Esophagus (tissue), 2 donors: ENCODE measurements at regions not wholly inside any gene's neighbourhood (a gene's known extent, or its start where the extent isn't known, plus 50 kb on each side); places are given as distances from the start of the nearest gene placed in this dataset.
"Not testable (repeated sequence)": the region's sequence is repeated elsewhere in the genome, so short reads cannot be mapped to it uniquely, and the experiment has no call there.

Experiments used
- H3K27ac ChIP-seq, 2 donors: one replicate each; pipeline ENCODE4 v1.5.1; 2013; ENCODE audit warnings: low read depth in 2 of 2, mild to moderate bottlenecking in 2 of 2, inconsistent platforms in 1 of 2, low read length in 1 of 2, moderate library complexity in 1 of 2
- H3K27me3 ChIP-seq, 2 donors: one replicate each; pipeline ENCODE4 v1.6.1; 2013; ENCODE audit warnings: low read length in 2 of 2, control low read depth in 1 of 2, mild to moderate bottlenecking in 1 of 2; ENCODE audit not compliant: insufficient read depth in 2 of 2, control insufficient read depth in 1 of 2
- H3K36me3 ChIP-seq, 2 donors: one replicate each; pipeline ENCODE4 v1.6.1; 2013; ENCODE audit warnings: low read length in 1 of 2; ENCODE audit not compliant: control insufficient read depth in 2 of 2, insufficient read depth in 2 of 2
- H3K4me1 ChIP-seq, 2 donors: one replicate each; pipeline ENCODE4 v1.6.1; 2013; ENCODE audit warnings: low read length in 1 of 2; ENCODE audit not compliant: control insufficient read depth in 2 of 2, insufficient read depth in 2 of 2
- H3K4me3 ChIP-seq, 2 donors: one replicate each; pipeline ENCODE4 v1.5.1; 2013; ENCODE audit warnings: low read length in 2 of 2, mild to moderate bottlenecking in 2 of 2, low read depth in 1 of 2, moderate library complexity in 1 of 2
- H3K9me3 ChIP-seq, 2 donors: one replicate each; pipeline ENCODE4 v1.6.1; 2013; ENCODE audit warnings: mild to moderate bottlenecking in 2 of 2, low read depth in 1 of 2, low read length in 1 of 2, moderate library complexity in 1 of 2; ENCODE audit not compliant: control insufficient read depth in 2 of 2, insufficient read depth in 1 of 2
- WGBS, 2 donors: extraction: QIAGEN DNeasy Blood & Tissue Kit; methylation state at CpG; one replicate each; pipeline ENCODE4 v1.1.7; 2013; 5-methylcytosine and 5-hydroxymethylcytosine counted together
- donor health status: healthy with polysubstance abuse.
- donor health status: Bipolar disorder and iron deficiency.

GRCh38 chr9:108049671-108050494, 560.3 kb upstream of the KLF4 start:
- Histone ChIP-seq H3K9me3 (no peaks in the 10 kb centered on the region), H3K27me3 (no peaks in the 10 kb centered on the region), H3K4me1 (peaks cover 0 to 7% of the 10 kb centered on the region in 2 donors), H3K36me3 (no peaks in the 10 kb centered on the region), H3K27ac (peak overlapping the region in 1 of 2 donors; percentile 30), H3K4me3 (no peak overlapping the region)
- 72 to 74% methylated on average over 6 of the region's 6 CpGs for WGBS, 2 donors

GRCh38 chr9:108049026-108049607, 559.5 kb upstream of the KLF4 start:
- Histone ChIP-seq H3K4me3 (no peak overlapping the region), H3K27me3 (no peaks in the 10 kb centered on the region), H3K4me1 (peaks cover 0 to 4% of the 10 kb centered on the region in 2 donors), H3K27ac (peak overlapping the region in 1 of 2 donors; percentile 29), H3K36me3 (no peaks in the 10 kb centered on the region), H3K9me3 (no peaks in the 10 kb centered on the region)
- 30 to 42% methylated on average over 7 of the region's 7 CpGs for WGBS, 2 donors

- no peaks in the 10 kb centered on the region for H3K36me3 ChIP-seq
- H3K9me3 ChIP-seq = no peaks in the 10 kb centered on the region
- H3K27me3 ChIP-seq = no peaks in the 10 kb centered on the region
- peak overlapping the region in 1 of 2 donors; percentile 34 for H3K27ac ChIP-seq
- H3K4me1 ChIP-seq = peaks cover 0 to 4% of the 10 kb centered on the region in 2 donors
- H3K4me3 ChIP-seq = no peak overlapping the region
Observed at GRCh38 chr9:108048406-108049025, 558.9 kb upstream of the KLF4 start.

GRCh38 chr9:108047777-108048176, 558.2 kb upstream of the KLF4 start:
- 56 to 63% methylated on average over 1 of the region's 1 CpG for WGBS, 2 donors
- not testable (repeated sequence) for H3K4me3 ChIP-seq, H3K9me3 ChIP-seq, H3K4me1 ChIP-seq, H3K36me3 ChIP-seq, H3K27ac ChIP-seq, H3K27me3 ChIP-seq

GRCh38 chr9:108047264-108047663, 557.7 kb upstream of the KLF4 start:
- H3K27me3 ChIP-seq = no peaks in the 10 kb centered on the region
- H3K9me3 ChIP-seq = no peaks in the 10 kb centered on the region
- no peak overlapping the region for H3K27ac ChIP-seq
- WGBS, 2 donors = 83 to 84% methylated on average over 5 of the region's 5 CpGs
- H3K4me1 ChIP-seq = peaks cover 0 to under 1% of the 10 kb centered on the region in 2 donors
- H3K4me3 ChIP-seq = no peak overlapping the region
- H3K36me3 ChIP-seq = no peaks in the 10 kb centered on the region

- Histone ChIP-seq H3K27me3 (no peaks in the 10 kb centered on the region), H3K9me3 (no peaks in the 10 kb centered on the region)
Observed at GRCh38 chr9:108045851-108046250, 556.3 kb upstream of the KLF4 start.

GRCh38 chr9:108043585-108043984, 554.0 kb upstream of the KLF4 start:
- Histone ChIP-seq H3K4me3 (no peak overlapping the region), H3K36me3 (no peaks in the 10 kb centered on the region), H3K9me3 (no peaks in the 10 kb centered on the region), H3K27me3 (no peaks in the 10 kb centered on the region), H3K4me1 (no peaks in the 10 kb centered on the region), H3K27ac (no peak overlapping the region)
- 80 to 96% methylated on average over 1 of the region's 1 CpG for WGBS, 2 donors

More at GRCh38 chr9:108045851-108046250, 556.3 kb upstream of the KLF4 start:
- no peak overlapping the region for H3K27ac ChIP-seq
- 91 to 97% methylated on average over 1 of the region's 1 CpG for WGBS, 2 donors
- no peaks in the 10 kb centered on the region for H3K36me3 ChIP-seq
- H3K4me1 ChIP-seq = no peaks in the 10 kb centered on the region
- H3K4me3 ChIP-seq = no peak overlapping the region

- WGBS, 2 donors = 63 to 72% methylated on average over 1 of the region's 1 CpG
- no peaks in the 10 kb centered on the region for H3K27me3 ChIP-seq
- no peaks in the 10 kb centered on the region for H3K36me3 ChIP-seq
- H3K4me1 ChIP-seq = no peaks in the 10 kb centered on the region
- H3K27ac ChIP-seq = peak overlapping the region; percentile 23 to 54
- no peak overlapping the region for H3K4me3 ChIP-seq
- no peaks in the 10 kb centered on the region for H3K9me3 ChIP-seq
Observed at GRCh38 chr9:108041551-108041950, 552.0 kb upstream of the KLF4 start.

- Histone ChIP-seq H3K4me1 (no peaks in the 10 kb centered on the region), H3K4me3 (no peak overlapping the region), H3K9me3 (no peaks in the 10 kb centered on the region), H3K36me3 (no peaks in the 10 kb centered on the region), H3K27ac (peak overlapping the region in 1 of 2 donors; percentile 23), H3K27me3 (no peaks in the 10 kb centered on the region)
- WGBS, 2 donors = 76% methylated on average over 1 of the region's 1 CpG
Observed at GRCh38 chr9:108040783-108041182, 551.2 kb upstream of the KLF4 start.
